HG03196 (cell line): ENCODE measurements at regions not wholly inside any gene's neighbourhood (a gene's known extent, or its start where the extent isn't known, plus 50 kb on each side); places are given as distances from the start of the nearest gene placed in this dataset.

Source experiments
- ATAC-seq: cut with Tn5 transposase; IDR thresholded peaks from one replicate; pipeline ENCODE4 v1.9.1; 2021; ENCODE audit not compliant: unreplicated experiment

DNA sequence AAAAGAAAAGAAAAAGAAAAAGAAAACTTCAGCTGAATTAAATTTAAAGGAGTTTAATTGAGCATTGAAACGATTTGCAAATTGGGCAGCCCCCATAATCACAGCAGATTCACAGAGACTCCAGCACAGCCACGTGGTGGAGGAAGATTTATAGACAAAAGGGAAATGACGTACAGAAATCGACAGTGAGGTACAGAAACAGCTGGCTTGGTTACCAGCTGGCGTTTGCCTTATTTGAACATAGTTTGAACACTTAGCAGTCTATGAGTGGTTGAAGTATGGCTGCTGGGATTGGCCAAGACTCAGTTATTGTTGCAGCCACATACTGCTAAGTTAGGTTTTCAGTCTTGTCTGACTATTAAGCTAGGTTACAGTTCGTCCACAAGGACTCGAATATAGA, 312.2 kb upstream of the SLC14A2 start:
- ATAC-seq, result no peak

DNA sequence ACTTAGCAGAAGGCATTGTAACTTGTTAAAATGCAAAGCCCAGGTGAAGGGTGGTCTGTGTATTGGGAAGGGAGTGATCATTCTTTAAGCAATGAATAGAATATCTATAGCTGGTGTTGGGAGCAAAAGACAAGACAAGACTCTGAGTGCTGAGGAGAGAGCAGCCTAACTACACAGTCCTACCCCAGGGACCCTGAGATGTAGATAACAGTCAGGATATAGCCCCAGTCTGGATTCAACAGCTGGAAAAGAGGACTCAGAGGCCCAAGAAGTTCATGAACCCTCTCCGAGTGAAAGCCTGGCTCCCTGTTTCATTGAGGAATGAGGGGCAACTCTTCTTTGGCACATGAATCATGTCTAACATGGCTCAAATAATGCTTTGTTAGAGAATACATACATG, 310.7 kb upstream of the SLC14A2 start:
- ATAC-seq, result no peak

DNA sequence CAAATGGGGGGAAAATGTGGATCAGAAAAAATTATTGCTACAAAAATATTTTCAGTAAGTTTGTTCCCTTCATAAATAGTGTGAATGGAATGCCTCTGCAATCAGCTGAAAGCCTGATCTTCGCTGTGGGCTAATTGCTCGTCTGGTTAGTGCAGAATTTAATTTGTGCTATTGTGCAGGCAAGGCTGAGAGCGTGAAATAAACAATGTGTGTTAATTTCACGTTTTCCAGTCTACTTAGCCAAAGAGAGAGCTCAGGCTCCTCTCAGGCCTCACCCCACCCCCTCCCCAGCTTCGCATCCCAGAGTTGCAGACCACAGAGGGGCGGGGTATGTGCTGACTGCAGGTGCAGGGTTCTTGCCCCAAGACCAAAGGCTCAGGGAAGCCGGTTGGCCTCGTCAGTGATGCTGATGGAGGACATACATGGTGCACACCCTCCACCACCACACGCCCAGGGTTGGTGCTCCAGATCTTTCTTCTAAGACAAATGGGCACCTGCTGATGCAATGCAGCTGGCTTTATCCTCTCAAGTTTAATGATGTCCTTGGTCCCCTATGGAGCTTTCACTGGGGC, 302.6 kb upstream of the SLC14A2 start:
- ATAC-seq, result no peak

DNA sequence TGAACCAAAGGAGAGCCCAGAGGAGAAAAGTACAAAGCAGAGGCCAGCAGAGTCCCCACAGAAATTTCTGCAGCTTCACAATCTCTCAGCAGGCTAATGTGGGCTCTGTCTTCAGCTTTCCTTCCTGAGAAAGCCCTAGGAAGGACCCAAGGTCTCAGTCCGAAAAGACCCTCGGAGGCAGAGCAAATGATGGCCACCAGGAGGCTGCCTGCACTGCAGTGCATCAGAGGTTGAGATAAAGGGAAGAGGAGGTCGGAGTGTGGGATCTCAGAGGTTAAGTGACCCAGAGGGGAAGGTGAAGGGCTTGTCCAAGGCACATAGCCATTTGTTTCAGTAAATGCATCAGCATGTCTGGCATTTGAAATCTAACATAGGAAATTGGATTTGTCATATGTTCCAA, 299.1 kb upstream of the SLC14A2 start:
- ATAC-seq, result no peak

DNA sequence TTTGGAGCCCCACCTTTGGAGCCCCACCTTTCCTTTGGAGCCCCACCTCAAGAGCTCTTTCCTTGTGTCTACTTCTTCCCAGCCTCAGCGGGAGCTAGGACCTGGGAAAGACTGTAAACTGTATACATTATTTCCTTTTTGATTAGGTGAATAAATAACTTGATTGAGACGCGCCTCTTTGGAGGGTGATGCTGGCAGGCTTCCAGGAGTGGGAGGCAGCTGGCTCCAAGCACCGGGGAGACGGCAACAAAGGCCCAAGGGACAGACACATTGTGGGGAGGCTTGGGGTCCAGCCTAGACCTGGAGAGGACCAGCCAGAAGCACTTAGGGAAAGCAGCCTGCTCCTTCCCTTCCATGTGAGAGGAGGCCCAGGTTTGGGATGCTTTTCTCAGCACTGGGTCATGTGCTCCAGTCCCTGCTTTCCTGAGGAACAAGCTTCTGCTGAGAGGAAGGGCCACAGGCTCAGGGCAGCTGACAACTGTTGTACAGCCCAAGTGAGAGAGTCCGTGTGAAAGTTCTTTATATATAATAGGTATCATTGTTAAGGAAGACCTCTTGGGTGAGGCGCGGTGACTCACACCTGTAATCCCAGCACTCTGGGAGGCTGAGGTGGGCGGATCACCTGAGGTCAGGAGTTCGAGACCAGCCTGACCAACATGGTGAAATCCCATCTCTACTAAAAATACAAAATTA, 297.2 kb upstream of the SLC14A2 start:
- no peak for ATAC-seq

DNA sequence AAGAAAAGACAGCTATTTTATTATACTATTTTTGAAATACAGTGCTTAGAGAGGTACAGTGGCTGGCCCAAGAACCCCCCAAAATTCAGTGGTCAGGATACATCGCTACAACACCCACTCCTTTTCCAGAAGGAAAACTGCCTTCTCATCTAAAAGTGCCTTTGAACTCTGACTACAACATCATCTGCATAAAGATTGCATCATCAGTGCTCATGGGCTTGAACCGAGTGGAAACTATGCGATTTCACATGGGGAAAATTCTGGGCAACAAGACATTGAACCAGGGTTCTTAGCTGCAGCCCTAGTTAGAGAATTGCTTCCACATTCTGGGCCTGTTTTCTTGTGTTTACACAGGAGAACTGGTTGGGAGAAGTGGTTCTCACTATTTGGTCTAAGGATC, 294.6 kb upstream of the SLC14A2 start:
- no peak for ATAC-seq

DNA sequence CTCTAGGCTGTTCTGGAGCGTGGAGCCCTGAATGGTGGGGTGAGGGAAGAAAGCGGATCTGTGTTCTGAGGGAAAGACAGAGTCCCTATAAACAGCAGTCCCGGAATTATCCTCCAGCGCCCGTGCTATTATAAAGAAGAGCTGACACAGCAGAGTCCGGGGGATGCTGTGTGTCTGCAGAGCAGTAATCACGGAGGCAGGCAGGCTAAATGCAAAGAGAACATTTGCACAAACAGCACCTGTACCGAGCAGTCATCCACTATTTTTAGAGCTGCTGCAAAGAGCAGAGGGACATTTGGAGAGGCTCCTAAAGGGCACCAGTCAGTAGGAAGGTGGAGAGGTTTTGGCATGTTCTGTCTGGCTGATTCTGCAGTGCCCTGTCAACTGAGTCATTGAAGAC, 293.8 kb upstream of the SLC14A2 start:
- no peak for ATAC-seq

DNA sequence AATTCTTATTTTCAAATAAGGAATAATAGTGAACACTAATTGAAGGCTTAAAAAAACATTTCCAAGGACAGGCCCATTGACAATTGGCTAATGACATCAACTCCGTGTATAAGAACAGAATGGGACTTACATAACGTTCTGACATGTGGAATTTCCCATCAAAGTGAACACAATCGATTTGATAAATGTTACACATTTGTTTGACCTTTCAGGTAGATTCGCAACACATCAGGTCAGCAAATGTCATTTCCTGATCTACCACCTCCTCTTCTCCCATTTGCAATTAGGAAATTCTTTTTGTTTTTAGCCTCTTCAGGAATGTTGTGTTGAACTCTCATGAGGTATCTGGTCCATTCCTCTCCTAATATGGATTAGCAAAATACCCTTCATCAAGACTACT, 292.9 kb upstream of the SLC14A2 start:
- no peak for ATAC-seq

DNA sequence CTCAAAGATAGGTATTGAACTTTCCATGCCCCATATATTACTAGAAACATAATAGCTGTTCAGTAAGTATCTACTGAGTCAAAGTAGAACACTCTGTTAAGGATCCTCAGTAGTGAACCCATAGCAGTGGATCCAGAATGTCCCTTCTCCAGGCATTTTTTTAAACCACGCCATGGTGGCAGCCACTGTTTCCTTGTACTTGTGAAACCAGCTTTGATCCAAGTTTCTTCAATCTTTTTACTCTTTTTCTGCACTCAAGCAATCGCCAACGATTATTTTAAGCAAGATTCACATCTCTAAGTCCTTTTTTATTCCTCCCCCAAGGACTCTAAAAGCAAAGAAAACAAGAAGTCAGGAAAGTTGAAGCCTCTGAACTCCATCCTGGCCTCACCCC, 291.2 kb upstream of the SLC14A2 start:
- no peak for ATAC-seq

DNA sequence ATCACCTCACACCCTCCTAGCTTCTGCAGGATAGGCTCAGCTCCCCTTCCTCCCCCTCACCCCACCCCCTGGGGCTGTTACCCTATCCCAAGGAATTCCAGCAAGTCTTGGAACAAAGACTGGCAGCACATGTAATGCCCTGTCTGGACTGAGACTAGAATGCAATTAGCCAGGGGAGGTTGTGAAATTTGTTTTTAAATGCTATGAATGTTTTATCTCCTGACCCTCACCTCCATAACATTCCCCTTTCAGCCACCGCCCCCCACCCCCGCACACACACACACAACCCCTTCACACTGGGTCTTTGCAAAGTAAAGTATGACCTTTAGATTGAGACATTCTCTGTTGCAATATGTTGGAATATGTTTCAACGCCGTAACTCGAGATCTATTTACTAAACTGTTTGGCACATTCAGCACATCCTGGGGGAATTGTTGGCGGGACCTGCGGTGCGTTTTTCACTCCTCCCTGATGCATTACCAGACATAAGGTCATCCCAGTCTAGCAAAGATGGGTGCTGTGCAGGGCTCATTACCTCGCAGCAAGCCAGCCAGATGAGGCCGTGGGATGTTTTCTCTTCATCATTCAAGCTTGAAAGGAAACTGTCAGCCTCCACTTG, 290.7 kb upstream of the SLC14A2 start:
- ATAC-seq, result no peak

DNA sequence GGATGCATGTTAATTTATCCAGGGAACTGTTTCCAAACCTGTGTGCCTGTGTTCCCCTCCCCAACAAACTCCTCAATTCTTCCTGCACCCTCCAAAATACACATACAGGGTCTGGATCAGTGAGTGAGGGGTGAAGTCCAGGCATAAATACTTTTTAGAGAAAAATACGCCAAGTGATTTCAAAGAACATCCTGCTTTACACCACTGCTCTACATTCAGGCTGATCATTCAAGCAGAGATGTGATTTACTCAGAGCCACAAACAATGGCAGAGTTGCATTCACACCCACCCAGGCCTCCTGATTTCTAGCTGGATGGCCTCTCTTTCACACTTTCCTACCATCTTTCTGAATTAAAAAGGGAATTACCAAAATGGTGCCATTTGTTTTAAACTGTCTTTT, 289.5 kb upstream of the SLC14A2 start:
- no peak for ATAC-seq

DNA sequence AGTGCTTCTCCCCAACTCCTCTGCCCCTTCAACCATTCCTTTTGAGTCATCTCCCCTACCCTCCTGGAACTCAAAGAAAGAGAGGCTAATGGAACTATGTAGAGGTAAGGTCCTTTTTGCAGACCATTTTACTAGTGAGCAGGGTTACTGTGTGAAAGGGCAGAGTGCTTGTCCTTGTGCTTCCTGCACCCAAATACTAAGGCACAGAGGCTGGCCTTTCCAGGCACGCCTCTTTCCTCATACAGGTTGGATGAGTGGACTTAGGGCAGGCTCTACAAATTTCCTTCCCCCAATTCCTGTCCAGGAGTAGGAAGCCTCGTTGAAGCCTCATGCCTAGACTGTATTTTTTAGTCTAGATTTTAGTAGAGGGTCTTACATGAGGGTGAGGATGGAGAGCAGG, 288.8 kb upstream of the SLC14A2 start:
- no peak for ATAC-seq

DNA sequence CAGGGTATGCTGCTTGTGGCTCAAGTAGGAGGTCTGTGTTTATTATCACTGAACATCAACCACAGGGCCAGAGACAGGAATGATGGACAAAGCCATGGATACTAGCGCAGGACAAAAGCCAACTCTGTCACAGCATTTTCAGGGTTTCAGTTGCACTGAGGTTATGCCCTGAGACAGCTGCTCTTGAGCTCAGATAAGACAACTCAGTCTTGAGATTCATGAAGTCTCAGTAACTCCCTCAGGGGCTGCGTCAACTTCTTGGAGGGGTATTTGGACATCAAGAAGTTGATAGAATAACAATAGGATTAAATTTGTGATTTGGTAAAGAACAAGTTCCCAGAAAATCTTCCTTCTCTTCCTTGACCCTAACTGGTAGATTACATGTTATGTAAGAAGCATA, 287.0 kb upstream of the SLC14A2 start:
- no peak for ATAC-seq

DNA sequence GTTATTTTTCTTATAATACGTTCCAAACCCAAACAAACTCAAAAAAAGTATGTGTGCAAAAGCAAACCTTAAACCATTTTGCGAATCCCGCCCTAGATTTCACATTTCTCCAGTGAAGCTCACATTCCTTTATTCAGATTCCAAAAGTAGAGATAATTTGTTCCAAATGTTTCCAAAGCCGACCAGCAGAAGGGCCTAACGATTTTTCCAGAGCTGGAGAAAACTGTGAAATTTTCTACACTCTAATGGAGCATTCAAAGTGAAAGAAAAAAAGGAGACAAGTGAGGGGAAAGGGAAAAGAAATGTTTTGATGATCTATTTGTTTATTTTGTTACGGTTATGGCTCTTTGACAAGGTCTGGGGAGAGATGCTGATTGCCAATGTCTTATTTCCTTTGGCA, 286.5 kb upstream of the SLC14A2 start:
- ATAC-seq, result no peak

DNA sequence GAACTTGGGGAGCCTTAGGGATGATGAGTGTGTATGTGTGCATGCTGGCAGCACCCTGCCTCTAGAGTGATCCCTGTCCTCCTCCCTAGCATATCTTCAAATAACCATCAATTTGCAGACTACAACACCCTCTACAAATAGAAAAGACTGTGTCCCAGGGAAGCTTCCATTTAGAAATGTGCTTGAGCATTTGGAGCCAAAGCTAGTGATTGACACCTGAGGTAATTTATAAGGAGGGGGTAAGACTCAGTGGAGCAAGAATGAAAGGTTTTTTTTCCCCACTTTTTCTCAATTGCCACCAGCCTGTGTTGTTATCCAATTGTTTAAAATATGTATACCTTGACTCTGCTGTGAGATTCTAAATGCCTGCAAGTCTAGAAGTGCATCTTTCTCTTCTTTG, 286.0 kb upstream of the SLC14A2 start:
- ATAC-seq, result no peak

DNA sequence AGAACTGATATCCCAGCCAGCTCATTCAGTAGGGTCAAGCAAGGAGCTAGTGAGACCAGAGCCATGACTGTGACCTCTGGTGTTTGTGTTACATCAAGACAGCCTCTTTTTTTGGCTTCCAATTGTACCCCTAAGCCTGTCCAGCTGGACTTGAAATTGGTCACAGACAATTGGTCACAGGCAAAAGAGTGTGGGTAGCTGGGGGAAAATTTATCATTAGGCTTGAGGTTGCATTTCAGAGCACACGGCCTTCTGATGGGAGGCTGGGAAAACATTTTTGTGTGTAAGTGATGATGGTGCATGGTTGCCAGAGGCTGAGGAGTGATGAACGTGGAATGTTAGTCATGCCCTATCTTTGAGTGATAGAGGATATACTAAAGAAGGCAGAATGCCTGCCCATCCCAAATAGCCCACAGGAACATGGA, 285.1 kb upstream of the SLC14A2 start:
- ATAC-seq, result no peak

DNA sequence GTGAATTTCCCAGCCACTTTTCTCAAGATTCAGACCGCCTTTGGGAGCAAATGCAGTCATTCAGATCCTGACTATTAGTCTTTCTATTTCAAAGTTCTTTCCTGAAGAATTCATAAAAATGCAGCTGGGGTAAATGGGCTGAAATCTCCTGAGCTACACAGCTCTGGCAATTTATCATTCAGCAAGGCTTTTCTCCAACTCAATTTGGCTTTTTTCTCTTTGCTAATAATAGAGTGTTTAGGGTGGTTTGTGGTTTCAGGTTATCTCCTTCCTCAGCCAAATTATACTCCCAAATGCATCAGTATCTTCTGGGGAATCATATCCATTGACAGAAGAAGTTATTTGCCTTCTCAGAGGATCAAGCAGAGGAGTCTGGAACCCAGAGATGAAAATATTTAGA, 282.4 kb upstream of the SLC14A2 start:
- ATAC-seq, result no peak

DNA sequence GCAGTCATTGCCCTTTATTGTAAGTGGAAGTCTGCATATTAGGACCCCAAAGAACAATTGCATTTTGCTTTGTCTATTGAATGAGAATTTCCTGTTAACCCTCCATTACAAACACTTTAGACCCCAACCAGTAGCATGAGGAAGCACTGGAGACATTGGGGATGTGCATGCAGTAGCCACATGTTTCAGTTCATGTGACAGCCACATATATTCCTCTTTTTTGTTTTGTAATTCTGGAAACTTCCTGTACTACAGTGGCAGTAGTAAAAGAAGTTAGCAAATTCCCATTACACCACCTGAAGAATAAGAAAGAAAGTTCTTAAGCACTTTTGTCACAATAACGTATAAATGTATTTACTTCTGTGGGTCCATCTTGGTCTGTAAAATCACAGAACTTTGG, 281.1 kb upstream of the SLC14A2 start:
- no peak for ATAC-seq

DNA sequence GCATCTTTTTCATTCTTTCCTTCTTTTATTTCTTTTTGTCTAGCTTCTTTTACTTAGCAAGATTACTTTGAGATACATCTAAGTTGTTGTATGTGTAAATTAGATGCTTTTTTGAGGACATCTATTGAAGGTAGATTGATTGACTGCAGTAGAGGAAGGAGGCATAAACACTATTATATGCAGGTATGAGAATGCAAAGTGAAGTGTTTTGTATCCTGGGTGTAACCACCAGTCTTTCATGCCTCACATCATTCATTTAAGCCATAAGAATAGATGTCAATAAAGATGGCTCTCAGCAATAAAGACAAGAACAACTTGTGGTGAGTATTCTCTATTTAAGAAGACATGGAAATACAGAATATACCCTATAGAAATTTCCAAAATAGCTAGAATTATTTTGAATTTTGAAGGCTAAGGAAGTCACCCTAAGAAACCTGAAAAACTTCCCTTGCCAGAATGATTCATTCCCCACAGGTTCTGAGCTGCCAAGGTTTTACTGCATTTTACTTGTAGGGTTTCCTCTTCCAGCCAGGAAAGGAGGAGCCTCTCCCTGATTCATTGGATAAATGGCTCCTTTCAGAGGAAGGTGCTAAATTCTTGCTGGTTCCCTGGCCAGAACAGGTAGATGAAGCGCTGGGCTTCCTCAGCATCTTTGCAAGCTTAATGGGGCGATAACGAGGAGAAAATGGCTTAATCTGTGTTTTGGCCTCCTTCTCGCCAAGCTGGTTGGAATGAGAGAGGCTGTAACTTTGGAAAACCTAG, 279.8 kb upstream of the SLC14A2 start:
- no peak for ATAC-seq

DNA sequence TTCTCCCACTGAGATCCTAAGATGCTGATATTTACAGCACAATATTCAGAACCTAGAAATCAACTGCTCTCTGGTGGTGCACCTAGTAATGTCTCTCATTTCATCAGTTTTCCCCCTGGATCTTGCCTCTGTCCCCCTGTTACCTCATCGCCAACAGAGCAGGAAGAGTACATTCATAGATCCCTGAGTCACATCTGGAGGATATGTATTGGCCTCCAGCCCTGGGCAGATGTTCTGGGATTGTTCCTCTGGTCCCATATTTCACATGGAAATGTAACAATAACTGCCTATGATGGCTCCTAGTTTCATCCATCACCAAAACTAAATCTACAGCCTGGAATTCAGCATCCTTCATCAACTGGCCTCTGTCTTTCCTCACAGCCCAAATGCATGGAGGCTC, 278.8 kb upstream of the SLC14A2 start:
- ATAC-seq, result no peak

DNA sequence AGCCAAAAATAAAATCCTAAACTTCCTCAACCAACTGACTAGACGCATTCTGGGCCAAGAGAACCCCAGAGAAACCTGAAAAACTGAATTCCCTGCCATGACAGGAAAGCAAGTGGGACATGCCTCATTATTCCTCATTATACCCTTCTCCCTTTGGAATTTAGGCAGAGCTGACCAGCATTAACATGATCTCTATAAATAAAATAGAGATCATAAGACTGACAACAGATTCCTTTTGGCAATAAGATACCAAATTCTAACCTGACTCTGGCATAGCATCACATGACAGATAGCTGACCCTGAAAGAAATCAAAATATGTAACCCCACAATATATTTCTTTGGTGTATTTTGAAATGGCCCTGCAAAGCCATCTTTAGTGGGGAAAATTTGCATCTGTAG, 277.8 kb upstream of the SLC14A2 start:
- ATAC-seq, result no peak
